PC-9 (cell line): ENCODE measurements at regions not wholly inside any gene's neighbourhood (a gene's known extent, or its start where the extent isn't known, plus 50 kb on each side); places are given as distances from the start of the nearest gene placed in this dataset.

ENCODE experiments used
- BruUV-seq: library from RNA; stranded (reverse); fragments of 400-500 nt; replicated peaks from 2 replicates; lab custom pipeline; 2021; lab: Mats Ljungman, UMichigan
- CTCF ChIA-PET: fragments of 300-600 bp; sonication (Branson Sonifier 250); formaldehyde crosslinking; loops from one replicate; lab custom pipeline; 2022; ENCODE audit warnings: antibody characterized with exemption; lab: Charles Lee
- POLR2A ChIA-PET: fragments of 300-600 bp; sonication (Branson Sonifier 250); formaldehyde crosslinking; loops from one replicate; lab custom pipeline; 2022; ENCODE audit warnings: antibody characterized with exemption; ENCODE audit not compliant: unreplicated experiment; lab: Charles Lee
- DNase-seq, 2 experiments: peaks; one replicate each; pipeline versions ENCODE4 v3.0.0 to v3.0.0-alpha.2; 2015 to 2022; ENCODE audit warnings: mixed read lengths in 1 of 2
- H2AFZ ChIP-seq: fragments of 200-600 bp; sonication (generic); 2 replicates; pipeline ENCODE4 v1.8.1; 2017; ENCODE audit warnings: antibody characterized with exemption
- H3F3A ChIP-seq: fragments of 200-600 bp; sonication (generic); 2 replicates; pipeline ENCODE4 v1.8.1; 2017; ENCODE audit warnings: antibody characterized with exemption, mild to moderate bottlenecking, low read depth; ENCODE audit not compliant: insufficient read depth
- H3K27ac ChIP-seq: fragments of 200-600 bp; sonication (generic); 2 replicates; pipeline ENCODE4 v1.6.1; 2016; ENCODE audit warnings: mixed run types
- H3K27me3 ChIP-seq: fragments of 200-600 bp; sonication (generic); 2 replicates; pipeline ENCODE4 v1.6.1; 2016; ENCODE audit warnings: low read depth, mixed run types; ENCODE audit not compliant: insufficient read depth
- H3K36me3 ChIP-seq: fragments of 200-600 bp; sonication (generic); 2 replicates; pipeline ENCODE4 v1.6.1; 2016; ENCODE audit warnings: low read depth, mixed run types
- H3K4me1 ChIP-seq: fragments of 200-600 bp; sonication (generic); replicated peaks from 2 replicates; pipeline ENCODE4 v1.6.1; 2016; ENCODE audit warnings: mixed run types; ENCODE audit not compliant: insufficient read depth
- H3K4me2 ChIP-seq: fragments of 200-600 bp; sonication (generic); 2 replicates; pipeline ENCODE4 v1.6.1; 2017; ENCODE audit warnings: mixed run types
- H3K4me3 ChIP-seq: fragments of 200-600 bp; sonication (generic); 2 replicates; pipeline ENCODE4 v1.6.1; 2016; ENCODE audit warnings: mixed run types
- H3K79me2 ChIP-seq: fragments of 200-600 bp; sonication (generic); 2 replicates; pipeline ENCODE4 v1.6.1; 2017; ENCODE audit warnings: low read depth, mixed run types
- H3K9me2 ChIP-seq: fragments of 200-600 bp; sonication (generic); 2 replicates; pipeline ENCODE4 v1.8.1; 2017; ENCODE audit warnings: mild to moderate bottlenecking; ENCODE audit not compliant: insufficient read depth
- H3K9me3 ChIP-seq: fragments of 200-600 bp; sonication (generic); 2 replicates; pipeline ENCODE4 v1.8.1; 2016; ENCODE audit warnings: low read depth; ENCODE audit not compliant: insufficient read depth
- H4K20me1 ChIP-seq: fragments of 200-600 bp; sonication (generic); 2 replicates; pipeline ENCODE4 v1.8.1; 2017; ENCODE audit not compliant: insufficient read depth
- CTCF ChIP-seq: fragments of 200-600 bp; sonication (generic); conservative IDR thresholded peaks from 2 replicates; pipeline ENCODE4 v1.6.1; 2017; ENCODE audit warnings: mixed run types, antibody characterized with exemption, mild to moderate bottlenecking, moderate library complexity
- EZH2 ChIP-seq: fragments of 200-600 bp; sonication (generic); IDR thresholded peaks from 2 replicates; pipeline ENCODE4 v1.8.0; 2017; ENCODE audit warnings: antibody characterized with exemption, low read depth
- intact Hi-C: fragments of 100-400 bp; cut with micrococcal nuclease; formaldehyde crosslinking; loops from one replicate; pipeline ENCODE4 v1.10.0; 2022; ENCODE audit not compliant: unreplicated experiment

DNA sequence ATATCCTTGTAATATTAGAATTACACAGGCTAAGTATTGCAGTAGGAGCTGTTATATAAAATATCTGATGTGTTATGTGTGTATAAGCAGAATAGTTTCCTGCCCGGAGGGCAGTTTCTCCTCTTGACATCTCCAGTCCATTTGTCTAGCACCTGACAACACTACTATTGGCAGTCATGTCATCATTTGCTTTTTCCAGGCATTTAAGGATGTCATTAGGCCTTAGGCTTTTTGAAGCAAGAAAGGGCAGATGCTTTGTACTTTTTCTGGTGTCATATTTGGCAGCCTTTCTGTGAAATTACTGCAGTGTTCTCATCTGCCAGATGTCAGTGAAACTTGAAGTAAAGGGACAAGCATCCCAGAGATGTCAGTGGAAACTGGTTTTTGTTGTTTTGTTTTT, 2017.6 kb upstream of the IGFBP7 start:
- no peaks in the 10 kb centered on the region for H4K20me1 ChIP-seq
- no TSS peak for BruUV-seq
- intact Hi-C loops, result no loop called here
- no peak overlapping the region for H3K4me3 ChIP-seq
- no peaks in the 10 kb centered on the region for H3K36me3 ChIP-seq
- H3K4me1 ChIP-seq, result no peaks in the 10 kb centered on the region
- H3K9me3 ChIP-seq, result no peaks in the 10 kb centered on the region
- H3K79me2 ChIP-seq, result no peaks in the 10 kb centered on the region
- ChIA-PET POLR2A (no interaction called here), CTCF (no interaction called here)
- no peak for DNase-seq
- no peak overlapping the region for H3K4me2 ChIP-seq
- H3K27ac ChIP-seq, result no peak overlapping the region
- H3K9me2 ChIP-seq, result no peaks in the 10 kb centered on the region
- H2AFZ ChIP-seq, result no peak overlapping the region
- H3F3A ChIP-seq, result no peaks in the 10 kb centered on the region
- H3K27me3 ChIP-seq, result no peaks in the 10 kb centered on the region
- TF ChIP-seq EZH2 (no peak), CTCF (no peak)

GRCh38 chr4:59135248-59135985, 2025.2 kb upstream of the IGFBP7 start:
- Histone ChIP-seq H3K9me3 (no peaks in the 10 kb centered on the region), H3K79me2 (no peaks in the 10 kb centered on the region), H4K20me1 (no peaks in the 10 kb centered on the region), H2AFZ (no peak overlapping the region), H3K4me2 (no peak overlapping the region), H3K36me3 (no peaks in the 10 kb centered on the region), H3F3A (no peaks in the 10 kb centered on the region), H3K4me1 (no peaks in the 10 kb centered on the region), H3K4me3 (no peak overlapping the region), H3K9me2 (no peaks in the 10 kb centered on the region), H3K27ac (no peak overlapping the region), H3K27me3 (no peaks in the 10 kb centered on the region)
- POLR2A ChIA-PET, result no interaction called here
- no TSS peak for BruUV-seq
- DNase-seq, result no peak
- CTCF ChIA-PET, result no interaction called here
- TF ChIP-seq CTCF (no peak), EZH2 (no peak)
- intact Hi-C loops, result no loop called here

GRCh38 chr4:59161249-59161648, 2038.9 kb upstream of the ADGRL3 start:
- Histone ChIP-seq H4K20me1 (no peaks in the 10 kb centered on the region), H3K4me3 (no peak overlapping the region), H3K27ac (no peak overlapping the region), H3K9me3 (no peaks in the 10 kb centered on the region), H3K36me3 (no peaks in the 10 kb centered on the region), H3K79me2 (no peaks in the 10 kb centered on the region), H3F3A (no peaks in the 10 kb centered on the region), H3K4me2 (no peak overlapping the region), H3K9me2 (no peaks in the 10 kb centered on the region), H3K27me3 (no peaks in the 10 kb centered on the region), H2AFZ (no peak overlapping the region), H3K4me1 (no peaks in the 10 kb centered on the region)
- CTCF ChIA-PET, result interaction anchor here (0.7 kb wide), 1 partner anchor 514 kb away, joined by 4 read pairs; no protein-coding TSS in a partner anchor
- no TSS peak for BruUV-seq
- POLR2A ChIA-PET, result no interaction called here
- no peak for TF ChIP-seq EZH2
- peak; percentile 39; the same call in 1 of the 2 replicates for TF ChIP-seq CTCF
- intact Hi-C loops, result no loop called here
- no peak for DNase-seq
